LNCaP clone FGC (cell line): ENCODE measurements at regions not wholly inside any gene's neighbourhood (a gene's known extent, or its start where the extent isn't known, plus 50 kb on each side); places are given as distances from the start of the nearest gene placed in this dataset.

ENCODE experiments used
- DNase-seq: peaks from one replicate; pipeline ENCODE4 v3.0.0-alpha.2; 2011; ENCODE audit warnings: low read depth
- H3K4me3 ChIP-seq: 2 replicates; pipeline ENCODE4 v1.5.1; 2011; ENCODE audit warnings: mild to moderate bottlenecking, low read depth, low read length, control low read depth
- TF ChIP-seq, protein P1 (sequence below): IDR thresholded peaks from 2 replicates; pipeline ENCODE4 v1.5.1; 2012; ENCODE audit warnings: mild to moderate bottlenecking; ENCODE audit not compliant: control insufficient read depth, insufficient read depth; ENCODE audit errors: extremely low read depth

DNA sequence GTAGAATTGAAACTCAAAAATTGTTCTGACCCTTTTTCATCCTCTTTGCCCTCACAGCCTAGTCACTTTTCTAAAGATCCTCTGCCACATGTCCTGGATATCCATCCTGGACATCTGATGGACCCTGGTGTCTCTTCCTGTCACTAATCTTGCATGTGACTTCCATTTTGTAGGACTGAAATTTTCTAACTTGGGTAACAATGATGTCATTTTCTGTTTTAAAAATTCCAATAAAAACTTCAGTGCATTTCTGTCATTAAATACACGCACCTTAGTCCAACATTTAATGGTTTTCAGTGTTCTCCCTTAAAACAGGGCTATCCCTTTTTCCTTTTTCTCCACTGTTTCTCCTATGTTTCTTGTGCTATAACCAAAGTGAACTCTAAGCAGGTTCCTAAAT lies 684.9 kb upstream of the ANKRD30A start:
- no peak for DNase-seq
- no peak overlapping the region for H3K4me3 ChIP-seq
- TF ChIP-seq, protein P1, sequence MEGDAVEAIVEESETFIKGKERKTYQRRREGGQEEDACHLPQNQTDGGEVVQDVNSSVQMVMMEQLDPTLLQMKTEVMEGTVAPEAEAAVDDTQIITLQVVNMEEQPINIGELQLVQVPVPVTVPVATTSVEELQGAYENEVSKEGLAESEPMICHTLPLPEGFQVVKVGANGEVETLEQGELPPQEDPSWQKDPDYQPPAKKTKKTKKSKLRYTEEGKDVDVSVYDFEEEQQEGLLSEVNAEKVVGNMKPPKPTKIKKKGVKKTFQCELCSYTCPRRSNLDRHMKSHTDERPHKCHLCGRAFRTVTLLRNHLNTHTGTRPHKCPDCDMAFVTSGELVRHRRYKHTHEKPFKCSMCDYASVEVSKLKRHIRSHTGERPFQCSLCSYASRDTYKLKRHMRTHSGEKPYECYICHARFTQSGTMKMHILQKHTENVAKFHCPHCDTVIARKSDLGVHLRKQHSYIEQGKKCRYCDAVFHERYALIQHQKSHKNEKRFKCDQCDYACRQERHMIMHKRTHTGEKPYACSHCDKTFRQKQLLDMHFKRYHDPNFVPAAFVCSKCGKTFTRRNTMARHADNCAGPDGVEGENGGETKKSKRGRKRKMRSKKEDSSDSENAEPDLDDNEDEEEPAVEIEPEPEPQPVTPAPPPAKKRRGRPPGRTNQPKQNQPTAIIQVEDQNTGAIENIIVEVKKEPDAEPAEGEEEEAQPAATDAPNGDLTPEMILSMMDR: no peak

DNA sequence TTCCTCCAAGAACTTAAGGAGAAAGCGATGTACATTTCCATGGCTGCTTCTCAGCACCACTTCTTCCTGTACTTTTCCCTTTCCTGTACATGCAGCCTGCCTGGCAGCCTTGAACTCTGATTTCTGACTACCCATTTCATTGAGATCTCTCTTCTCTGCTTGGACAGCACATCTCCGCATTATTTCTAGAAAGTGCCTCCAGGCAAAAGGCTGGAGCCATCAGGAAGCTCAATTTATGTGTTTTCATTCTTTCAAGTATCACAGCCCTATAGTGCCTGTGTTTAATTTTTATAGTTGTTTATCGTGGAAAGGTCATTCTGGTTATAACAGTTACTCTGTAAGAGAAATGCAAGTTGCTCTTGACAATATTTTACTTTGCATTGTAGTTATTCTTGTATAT lies 688.0 kb upstream of the ANKRD30A start:
- no peak for DNase-seq
- TF ChIP-seq, protein P1: no peak
- no peak overlapping the region for H3K4me3 ChIP-seq

DNA sequence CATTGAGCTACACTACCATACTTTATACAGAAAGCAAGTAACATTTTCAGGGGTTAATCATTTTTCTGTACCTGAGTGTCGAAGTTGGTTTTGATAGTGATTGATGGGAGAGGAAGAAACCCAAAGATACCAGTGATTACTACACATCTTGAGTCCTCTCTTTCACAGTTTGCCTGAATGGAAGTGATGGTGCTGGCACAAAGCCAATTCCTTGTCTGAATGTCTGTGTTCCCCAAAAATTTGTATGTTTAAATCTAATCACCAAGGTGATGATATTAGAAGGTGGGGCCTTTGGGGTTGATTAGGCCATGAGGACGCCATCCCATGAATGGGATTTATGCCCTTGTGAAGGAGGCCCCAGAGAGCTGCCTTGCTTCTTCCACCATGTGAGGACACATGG lies 696.9 kb upstream of the ANKRD30A start:
- TF ChIP-seq, protein P1: no peak
- no peak overlapping the region for H3K4me3 ChIP-seq
- DNase-seq: no peak

DNA sequence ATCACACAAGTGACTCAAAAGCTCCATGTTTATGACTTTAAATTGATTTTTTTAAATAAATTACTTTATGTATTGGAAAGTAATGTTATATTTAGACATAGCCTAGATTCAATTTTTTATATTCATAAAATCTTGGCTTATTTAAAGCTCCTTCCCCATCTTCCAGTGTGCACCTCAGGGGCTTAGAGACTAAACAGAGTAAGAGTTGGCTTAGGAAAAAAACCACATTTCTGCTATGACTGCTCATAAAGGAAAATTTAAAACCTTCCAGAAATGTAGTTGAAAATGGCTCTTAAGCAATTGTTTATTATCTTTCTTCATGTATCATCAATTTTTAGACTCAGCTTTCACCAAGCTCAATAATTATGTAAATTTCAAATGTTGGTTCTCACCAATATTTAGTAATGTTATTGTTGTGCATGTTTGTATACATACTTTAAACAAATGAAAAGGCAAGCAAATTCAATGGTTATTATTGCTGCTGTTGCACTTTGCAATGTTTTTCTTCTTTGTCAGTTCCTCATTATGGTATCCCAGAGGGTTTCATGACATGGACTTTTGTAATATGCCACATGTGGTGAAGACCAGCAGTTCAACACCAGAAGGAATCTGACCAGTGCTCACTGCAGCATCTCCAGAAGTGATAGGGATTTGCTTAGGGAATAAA lies 700.1 kb upstream of the ANKRD30A start:
- no peak overlapping the region for H3K4me3 ChIP-seq
- TF ChIP-seq, protein P1: no peak
- DNase-seq: no peak

DNA sequence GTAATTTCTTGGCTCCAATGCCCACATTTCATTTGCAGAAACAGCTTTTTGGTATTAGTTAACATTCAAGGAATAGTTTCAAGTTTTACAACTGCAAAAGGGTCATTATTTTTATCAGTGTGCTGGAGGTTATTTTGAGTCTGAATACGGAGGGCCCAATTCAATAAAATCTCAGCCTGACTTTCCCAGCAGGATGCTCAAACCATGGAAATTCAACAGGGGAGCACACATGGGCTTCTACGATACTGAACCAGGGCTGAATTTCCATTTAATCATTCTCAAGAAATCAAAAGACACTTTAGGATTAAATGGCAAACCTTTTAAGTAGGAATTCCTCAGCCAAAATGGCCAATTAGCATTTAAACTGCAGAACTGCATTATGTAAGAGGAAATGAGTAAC lies 700.9 kb upstream of the ANKRD30A start:
- H3K4me3 ChIP-seq: no peak overlapping the region
- DNase-seq: no peak
- TF ChIP-seq, protein P1: no peak

DNA sequence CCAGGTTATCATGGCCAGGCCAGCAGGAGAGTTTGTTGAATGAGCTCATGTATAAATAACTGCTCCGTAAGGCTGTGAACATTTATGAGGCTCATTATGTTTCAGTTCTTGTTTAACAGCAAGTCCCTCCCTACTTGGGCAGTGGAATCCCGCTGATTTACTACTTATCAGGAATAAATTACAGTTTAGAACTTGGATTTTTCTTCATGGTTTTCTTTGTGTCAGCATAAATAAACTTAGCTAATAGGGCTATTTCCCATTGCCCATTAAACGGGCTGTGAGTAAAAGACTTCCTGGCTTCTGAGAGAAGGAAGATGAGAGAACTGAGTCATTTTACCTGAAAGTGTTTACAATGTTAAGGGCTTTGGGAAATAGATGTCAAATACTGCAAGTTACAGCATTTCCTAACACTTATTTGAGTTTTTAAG lies 701.6 kb upstream of the ANKRD30A start:
- H3K4me3 ChIP-seq: no peak overlapping the region
- TF ChIP-seq, protein P1: no peak
- DNase-seq: peak; percentile 76

DNA sequence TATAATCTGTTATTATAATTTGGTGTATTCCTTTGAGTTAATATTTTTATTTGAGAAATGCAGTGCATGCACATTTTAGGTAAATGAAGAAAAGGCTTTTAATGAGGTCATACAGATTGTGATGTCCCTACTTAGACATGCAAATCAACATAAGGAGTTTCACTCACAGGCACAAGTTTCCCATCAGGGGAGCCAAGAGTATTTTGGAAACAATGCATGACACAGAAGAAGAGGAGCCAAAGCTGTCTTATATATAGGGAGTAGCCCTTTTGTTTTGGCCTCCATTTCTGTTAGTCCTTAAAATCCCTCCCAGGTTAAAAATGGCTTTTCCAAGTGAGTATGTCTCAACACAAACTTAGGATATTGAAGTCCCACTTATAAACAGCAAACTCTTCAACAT lies 703.4 kb upstream of the ANKRD30A start:
- TF ChIP-seq, protein P1: no peak
- no peak overlapping the region for H3K4me3 ChIP-seq
- DNase-seq: no peak
